ENCODE measurements at regions not wholly inside any gene's neighbourhood (a gene's known extent, or its start where the extent isn't known, plus 50 kb on each side); places are given as distances from the start of the nearest gene placed in this dataset.

GRCh38 chr2:3966470-3966869 is 263.1 kb downstream of the DCDC2C start:
- H3K27ac Mint-ChIP-seq, result no peak overlapping the region
- no peaks in the 10 kb centered on the region for H3K9me3 Mint-ChIP-seq
- H3K27me3 Mint-ChIP-seq (ENCODE audit: low read depth), result no peaks in the 10 kb centered on the region
- intact Hi-C loops (cut with micrococcal nuclease), result no loop called here
- no peak overlapping the region for H3K4me3 Mint-ChIP-seq (ENCODE audit: low read depth)
- H3K4me1 Mint-ChIP-seq (ENCODE audit: low read depth), result no peaks in the 10 kb centered on the region
- H3K36me3 Mint-ChIP-seq (ENCODE audit: low read depth), result no peaks in the 10 kb centered on the region
- DNase-seq (ENCODE audit: low spot score), result no peak

- no peaks in the 10 kb centered on the region for H3K4me1 Mint-ChIP-seq (ENCODE audit: low read depth)
- H3K27ac Mint-ChIP-seq, result no peak overlapping the region
- no peaks in the 10 kb centered on the region for H3K36me3 Mint-ChIP-seq (ENCODE audit: low read depth)
- intact Hi-C loops (cut with micrococcal nuclease), result no loop called here
- no peak for DNase-seq (ENCODE audit: low spot score)
- H3K27me3 Mint-ChIP-seq (ENCODE audit: low read depth), result no peaks in the 10 kb centered on the region
- no peak overlapping the region for H3K4me3 Mint-ChIP-seq (ENCODE audit: low read depth)
- H3K9me3 Mint-ChIP-seq, result no peaks in the 10 kb centered on the region
Measured at GRCh38 chr2:3968736-3969135, 265.4 kb downstream of the DCDC2C start.

- Mint-ChIP-seq H3K27ac (no peak overlapping the region), H3K36me3 (ENCODE audit: low read depth) (no peaks in the 10 kb centered on the region), H3K27me3 (ENCODE audit: low read depth) (no peaks in the 10 kb centered on the region), H3K9me3 (peaks cover 4% of the 10 kb centered on the region), H3K4me1 (ENCODE audit: low read depth) (no peaks in the 10 kb centered on the region), H3K4me3 (ENCODE audit: low read depth) (no peak overlapping the region)
- no peak for DNase-seq (ENCODE audit: low spot score)
- intact Hi-C loops (cut with micrococcal nuclease), result no loop called here
Measured at GRCh38 chr2:3970791-3971651, 267.6 kb downstream of the DCDC2C start.

GRCh38 chr2:3971652-3972192 is 268.3 kb downstream of the DCDC2C start:
- intact Hi-C loops (cut with micrococcal nuclease), result no loop called here
- Mint-ChIP-seq H3K4me3 (ENCODE audit: low read depth) (no peak overlapping the region), H3K4me1 (ENCODE audit: low read depth) (no peaks in the 10 kb centered on the region)

GRCh38 chr2:3972377-3972776 is 269.0 kb downstream of the DCDC2C start:
- no peak for DNase-seq (ENCODE audit: low spot score)
- Mint-ChIP-seq H3K27me3 (ENCODE audit: low read depth) (no peaks in the 10 kb centered on the region), H3K4me3 (ENCODE audit: low read depth) (no peak overlapping the region), H3K4me1 (ENCODE audit: low read depth) (no peaks in the 10 kb centered on the region), H3K36me3 (ENCODE audit: low read depth) (no peaks in the 10 kb centered on the region), H3K9me3 (peaks cover 4% of the 10 kb centered on the region), H3K27ac (no peak overlapping the region)
- intact Hi-C loops (cut with micrococcal nuclease), result no loop called here

More at GRCh38 chr2:3971652-3972192, 268.3 kb downstream of the DCDC2C start:
- Mint-ChIP-seq H3K27me3 (ENCODE audit: low read depth) (no peaks in the 10 kb centered on the region), H3K36me3 (ENCODE audit: low read depth) (no peaks in the 10 kb centered on the region), H3K9me3 (peaks cover 4% of the 10 kb centered on the region), H3K27ac (no peak overlapping the region)
- DNase-seq (ENCODE audit: low spot score), result no peak

- no peak overlapping the region for H3K4me3 Mint-ChIP-seq (ENCODE audit: low read depth)
- intact Hi-C loops (cut with micrococcal nuclease), result no loop called here
- no peak for DNase-seq (ENCODE audit: low spot score)
Measured at GRCh38 chr2:3974765-3975164, 271.4 kb downstream of the DCDC2C start.

GRCh38 chr2:3981446-3981987 is 278.1 kb downstream of the DCDC2C start:
- no peaks in the 10 kb centered on the region for H3K4me1 Mint-ChIP-seq (ENCODE audit: low read depth)
- H3K27ac Mint-ChIP-seq, result no peak overlapping the region
- DNase-seq (ENCODE audit: low spot score), result no peak
- H3K36me3 Mint-ChIP-seq (ENCODE audit: low read depth), result no peaks in the 10 kb centered on the region
- peaks cover 6% of the 10 kb centered on the region for H3K9me3 Mint-ChIP-seq
- intact Hi-C loops (cut with micrococcal nuclease), result no loop called here
- no peak overlapping the region for H3K4me3 Mint-ChIP-seq (ENCODE audit: low read depth)
- no peaks in the 10 kb centered on the region for H3K27me3 Mint-ChIP-seq (ENCODE audit: low read depth)

More at GRCh38 chr2:3974765-3975164, 271.4 kb downstream of the DCDC2C start:
- Mint-ChIP-seq H3K27me3 (ENCODE audit: low read depth) (no peaks in the 10 kb centered on the region), H3K4me1 (ENCODE audit: low read depth) (no peaks in the 10 kb centered on the region), H3K9me3 (peaks cover 10% of the 10 kb centered on the region), H3K36me3 (ENCODE audit: low read depth) (no peaks in the 10 kb centered on the region), H3K27ac (no peak overlapping the region)

GRCh38 chr2:3982160-3982559 is 278.8 kb downstream of the DCDC2C start:
- no peaks in the 10 kb centered on the region for H3K4me1 Mint-ChIP-seq (ENCODE audit: low read depth)
- H3K27me3 Mint-ChIP-seq (ENCODE audit: low read depth), result no peaks in the 10 kb centered on the region
- DNase-seq (ENCODE audit: low spot score), result no peak
- H3K4me3 Mint-ChIP-seq (ENCODE audit: low read depth), result no peak overlapping the region
- intact Hi-C loops (cut with micrococcal nuclease), result no loop called here
- H3K36me3 Mint-ChIP-seq (ENCODE audit: low read depth), result no peaks in the 10 kb centered on the region
- H3K27ac Mint-ChIP-seq, result no peak overlapping the region
- peaks cover 6% of the 10 kb centered on the region for H3K9me3 Mint-ChIP-seq

GRCh38 chr2:3986063-3986462 is 282.7 kb downstream of the DCDC2C start:
- no peaks in the 10 kb centered on the region for H3K27me3 Mint-ChIP-seq (ENCODE audit: low read depth)
- no peak overlapping the region for H3K27ac Mint-ChIP-seq
- no peaks in the 10 kb centered on the region for H3K4me1 Mint-ChIP-seq (ENCODE audit: low read depth)
- intact Hi-C loops (cut with micrococcal nuclease), result no loop called here
- H3K36me3 Mint-ChIP-seq (ENCODE audit: low read depth), result no peaks in the 10 kb centered on the region
- DNase-seq (ENCODE audit: low spot score), result no peak
- no peak overlapping the region for H3K4me3 Mint-ChIP-seq (ENCODE audit: low read depth)
- peaks cover 3% of the 10 kb centered on the region for H3K9me3 Mint-ChIP-seq

- H3K4me1 Mint-ChIP-seq (ENCODE audit: low read depth), result no peaks in the 10 kb centered on the region
- H3K9me3 Mint-ChIP-seq, result peaks cover 7% of the 10 kb centered on the region
- no peak overlapping the region for H3K27ac Mint-ChIP-seq
- H3K27me3 Mint-ChIP-seq (ENCODE audit: low read depth), result no peaks in the 10 kb centered on the region
- intact Hi-C loops (cut with micrococcal nuclease), result no loop called here
- no peaks in the 10 kb centered on the region for H3K36me3 Mint-ChIP-seq (ENCODE audit: low read depth)
- no peak for DNase-seq (ENCODE audit: low spot score)
- no peak overlapping the region for H3K4me3 Mint-ChIP-seq (ENCODE audit: low read depth)
Measured at GRCh38 chr2:3986530-3987258, 283.3 kb downstream of the DCDC2C start.

- Mint-ChIP-seq H3K36me3 (ENCODE audit: low read depth) (no peaks in the 10 kb centered on the region), H3K4me1 (ENCODE audit: low read depth) (no peaks in the 10 kb centered on the region), H3K27me3 (ENCODE audit: low read depth) (no peaks in the 10 kb centered on the region), H3K9me3 (no peaks in the 10 kb centered on the region), H3K27ac (no peak overlapping the region), H3K4me3 (ENCODE audit: low read depth) (no peak overlapping the region)
- intact Hi-C loops (cut with micrococcal nuclease), result no loop called here
- DNase-seq (ENCODE audit: low spot score), result no peak
Measured at GRCh38 chr2:4002841-4003403, 299.5 kb downstream of the DCDC2C start.

GRCh38 chr2:4012197-4012596 is 308.8 kb downstream of the DCDC2C start:
- H3K27me3 Mint-ChIP-seq (ENCODE audit: low read depth), result no peaks in the 10 kb centered on the region
- no peak overlapping the region for H3K27ac Mint-ChIP-seq
- no peak overlapping the region for H3K4me3 Mint-ChIP-seq (ENCODE audit: low read depth)
- no peaks in the 10 kb centered on the region for H3K4me1 Mint-ChIP-seq (ENCODE audit: low read depth)
- DNase-seq (ENCODE audit: low spot score), result no peak
- H3K9me3 Mint-ChIP-seq, result peaks cover 24% of the 10 kb centered on the region
- intact Hi-C loops (cut with micrococcal nuclease), result no loop called here
- no peaks in the 10 kb centered on the region for H3K36me3 Mint-ChIP-seq (ENCODE audit: low read depth)

All from activated T-helper 2 cell treated with anti-CD3 and anti-CD28 coated beads, Interferon-gamma antibody, Interleukin-2, Interleukin-4, amounts not matched to agents 10 μg/mL and 5 μg/mL and 100 μg/mL, durations not matched to agents 14 hours and 24 hours and 36 hours (primary cell).